Suppressor macrophage treated with lipopolysaccharide for 1 hour (primary cell): ENCODE measurements at regions not wholly inside any gene's neighbourhood (a gene's known extent, or its start where the extent isn't known, plus 50 kb on each side); places are given as distances from the start of the nearest gene placed in this dataset.

Source experiments
- DNase-seq, 3 donors: peaks; one replicate each; pipeline ENCODE4 v3.0.0-alpha.2; 2020 to 2022

DNA sequence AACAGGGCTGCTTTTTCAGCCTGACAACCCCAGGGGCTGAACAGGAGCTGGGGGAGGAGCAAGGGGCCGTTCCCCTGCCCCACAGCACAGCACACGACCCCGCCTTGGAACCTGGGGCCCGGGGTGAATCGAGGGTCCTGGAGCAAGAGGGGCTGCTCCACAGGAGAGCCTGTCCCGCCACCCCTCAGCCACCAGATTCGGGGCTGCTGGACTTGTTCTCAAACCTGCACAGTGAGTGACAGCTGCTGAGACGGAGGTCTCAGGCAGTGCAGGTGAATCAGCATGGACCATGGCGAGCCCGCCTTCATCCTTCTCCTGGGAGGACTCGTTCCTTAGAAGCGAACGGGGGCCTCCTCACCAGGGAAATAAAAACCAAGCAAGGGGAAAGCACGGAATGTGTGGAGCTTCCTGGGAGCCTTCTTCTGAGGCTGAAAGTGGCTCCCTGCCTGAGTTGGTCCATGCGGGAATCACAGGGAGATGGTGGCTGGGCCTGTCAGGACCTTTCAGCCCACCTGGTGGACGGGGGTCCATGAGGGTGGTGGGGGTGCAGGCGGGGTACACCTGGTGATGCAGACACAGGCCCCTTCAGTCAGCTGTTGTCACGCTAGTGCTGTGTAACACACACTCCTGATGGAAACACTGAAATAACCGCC, 125.4 kb downstream of the SIK1 start:
- DNase-seq = no peak

DNA sequence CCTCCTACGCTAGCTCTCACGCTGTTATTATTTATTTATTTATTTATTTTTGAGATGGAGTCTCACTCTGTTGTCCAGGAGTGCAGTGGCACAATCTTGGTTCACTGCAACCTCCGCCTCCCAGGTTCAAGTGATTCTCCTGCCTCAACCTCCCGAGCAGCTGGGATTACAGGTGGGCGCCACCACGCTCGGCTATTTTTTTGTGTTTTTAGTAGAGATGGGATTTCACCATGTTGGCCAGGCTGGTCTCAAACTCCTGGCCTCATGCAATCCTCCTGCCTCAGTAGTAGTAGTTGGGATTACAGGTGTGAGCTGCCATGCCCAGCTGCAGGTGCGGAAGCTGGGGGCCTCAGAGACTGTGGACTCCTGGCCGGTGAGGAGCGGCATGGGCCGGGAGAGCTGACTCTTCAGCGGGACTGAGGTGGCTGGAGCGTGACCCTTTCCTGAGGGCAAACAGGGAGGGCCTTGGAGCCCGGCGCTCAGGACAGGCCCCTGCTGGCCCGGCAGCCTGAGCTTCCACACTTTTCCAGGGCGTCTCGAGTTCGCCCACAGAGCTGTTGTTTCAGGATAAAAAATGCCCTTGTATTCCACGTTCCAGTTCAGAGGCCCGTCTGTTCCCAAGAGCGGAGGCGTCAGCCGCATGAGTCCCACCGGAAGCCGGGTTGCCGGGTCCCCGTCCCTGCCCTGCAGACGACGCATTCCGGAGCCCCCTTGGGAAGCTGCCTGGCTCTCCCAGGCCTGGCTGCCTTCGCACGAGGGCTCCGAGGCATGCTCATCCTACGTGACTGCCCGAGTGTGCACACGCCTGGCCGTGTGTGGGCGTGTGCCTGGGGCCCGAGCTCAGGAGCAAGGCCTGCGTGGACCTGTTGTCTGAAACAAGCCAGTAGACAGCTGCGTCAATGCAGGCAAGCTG, 126.2 kb downstream of the SIK1 start:
- DNase-seq = no peak

DNA sequence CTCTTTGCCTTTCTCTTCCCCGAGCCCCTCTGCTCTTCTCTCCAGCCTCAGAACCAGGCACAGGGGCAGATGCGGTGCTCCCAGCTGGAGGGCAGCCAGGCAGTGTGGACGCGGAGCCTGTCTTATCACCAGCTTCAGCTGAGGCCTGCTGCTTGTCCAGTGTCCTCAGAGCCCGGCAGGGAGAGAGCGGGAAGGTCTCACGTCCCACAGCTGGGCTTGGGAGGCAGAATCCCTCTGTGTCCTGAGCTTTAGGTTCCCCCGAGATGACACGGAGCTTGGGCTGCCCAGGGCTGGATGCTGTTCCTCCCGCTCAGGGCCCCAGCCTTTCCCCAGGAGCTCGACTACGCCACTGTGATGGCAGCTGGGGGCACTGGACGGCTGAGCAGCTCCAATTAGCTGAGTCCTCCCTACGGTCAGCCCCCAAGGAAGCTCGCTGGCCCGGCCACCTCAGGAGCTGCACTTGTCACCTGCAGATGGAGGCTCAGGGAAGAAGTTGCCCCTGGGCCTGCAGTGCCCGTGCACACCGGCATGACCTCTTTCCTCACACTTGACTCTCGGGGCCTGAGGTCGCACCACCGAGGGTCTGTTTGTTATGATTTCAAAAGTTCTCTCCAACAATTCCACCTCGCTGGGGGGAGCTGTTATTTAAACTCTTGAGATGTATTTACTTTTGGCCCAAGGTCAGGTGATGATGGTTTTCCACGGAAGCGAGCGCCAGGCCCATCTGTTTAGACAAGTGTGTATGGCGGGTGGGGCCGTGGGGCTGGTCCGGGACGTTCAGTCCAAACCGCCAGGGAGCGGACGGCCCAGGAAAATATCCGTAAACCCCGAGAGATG, 127.3 kb downstream of the SIK1 start:
- no peak for DNase-seq

DNA sequence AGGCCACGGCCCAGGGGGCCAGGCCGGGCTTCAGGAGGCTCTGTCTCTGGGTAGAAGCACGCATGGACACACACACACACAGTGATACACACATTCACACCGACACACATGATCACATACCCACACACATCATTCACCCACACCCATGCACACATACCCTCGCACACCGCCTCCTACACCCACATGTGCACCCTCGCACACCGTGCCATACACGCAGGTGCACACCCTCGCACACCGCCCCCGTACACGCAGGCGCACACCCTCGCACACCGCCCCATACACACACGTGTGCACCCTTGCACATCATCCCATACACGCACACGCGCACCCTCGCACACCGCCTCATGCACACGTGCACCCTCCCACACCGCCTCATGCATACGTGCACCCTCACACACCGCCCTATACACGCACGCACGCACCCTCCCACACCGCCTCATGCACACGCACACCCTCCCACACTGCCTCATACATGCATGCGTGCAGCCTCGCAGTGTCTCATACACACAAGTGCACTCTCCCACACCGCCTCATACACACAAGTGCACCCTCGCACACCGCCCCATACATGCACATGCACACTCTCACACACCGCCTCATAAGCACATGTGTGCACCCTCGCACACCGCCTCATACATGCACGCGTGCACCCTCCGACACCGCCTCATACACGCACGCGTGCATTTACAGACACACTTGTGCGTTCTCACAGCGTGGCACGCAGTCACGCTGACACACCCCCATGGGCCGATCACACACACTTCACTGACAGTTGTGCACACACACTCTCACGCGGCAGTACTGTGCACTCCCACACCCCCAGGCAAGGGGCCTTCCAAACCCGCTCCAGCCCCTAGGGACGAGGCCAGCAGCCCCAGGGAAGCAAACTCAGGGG, 128.1 kb downstream of the SIK1 start:
- DNase-seq = no peak

DNA sequence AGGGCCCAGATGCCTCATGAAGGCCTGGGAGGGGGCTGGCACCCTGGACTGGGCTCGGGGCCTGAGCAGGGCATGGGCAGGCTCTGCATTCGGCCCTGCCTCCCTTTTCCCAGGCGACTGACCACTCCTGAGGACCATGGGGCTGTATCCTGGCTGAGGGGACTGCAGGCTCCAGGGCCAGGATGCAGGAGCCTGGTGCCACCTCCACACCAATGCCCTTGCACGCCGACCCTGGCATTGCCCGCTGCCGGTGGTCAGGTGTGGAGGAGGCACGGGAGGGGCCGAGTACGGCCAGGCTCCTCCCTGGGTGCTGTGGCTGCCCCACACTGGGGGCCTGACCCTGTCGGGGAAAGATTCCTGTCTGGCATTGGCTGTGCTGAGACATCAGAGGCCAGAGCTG, 128.9 kb downstream of the SIK1 start:
- DNase-seq = no peak

DNA sequence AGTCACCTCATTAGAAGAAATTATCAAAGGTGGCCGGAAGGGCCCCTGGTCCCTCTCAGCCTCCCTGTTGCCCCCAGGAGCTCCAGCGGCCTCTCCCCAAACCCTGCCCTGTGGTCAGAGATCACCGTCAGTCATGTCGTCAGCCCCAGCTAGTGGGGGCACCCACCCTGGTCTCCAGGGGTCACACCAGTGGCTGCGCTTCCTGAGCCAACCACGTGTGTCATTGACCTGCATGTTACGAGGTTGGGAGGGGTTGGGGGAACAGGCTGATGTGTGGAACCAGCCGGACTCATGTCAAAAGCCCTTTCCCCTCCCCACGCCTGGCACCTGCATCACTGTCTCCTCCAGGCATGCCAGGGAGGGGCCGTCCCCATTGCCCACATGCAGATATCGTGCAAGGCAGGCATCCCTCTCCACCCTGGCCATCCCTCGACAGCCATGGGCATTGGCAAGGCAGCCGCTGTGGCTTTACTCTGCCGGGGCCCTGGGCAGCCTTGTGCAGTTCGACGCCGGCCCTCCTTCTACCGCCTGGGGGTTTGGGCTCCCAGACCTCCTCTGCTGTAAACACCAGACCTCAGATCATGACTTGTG, 128.7 kb downstream of the CRYAA start:
- DNase-seq = no peak

DNA sequence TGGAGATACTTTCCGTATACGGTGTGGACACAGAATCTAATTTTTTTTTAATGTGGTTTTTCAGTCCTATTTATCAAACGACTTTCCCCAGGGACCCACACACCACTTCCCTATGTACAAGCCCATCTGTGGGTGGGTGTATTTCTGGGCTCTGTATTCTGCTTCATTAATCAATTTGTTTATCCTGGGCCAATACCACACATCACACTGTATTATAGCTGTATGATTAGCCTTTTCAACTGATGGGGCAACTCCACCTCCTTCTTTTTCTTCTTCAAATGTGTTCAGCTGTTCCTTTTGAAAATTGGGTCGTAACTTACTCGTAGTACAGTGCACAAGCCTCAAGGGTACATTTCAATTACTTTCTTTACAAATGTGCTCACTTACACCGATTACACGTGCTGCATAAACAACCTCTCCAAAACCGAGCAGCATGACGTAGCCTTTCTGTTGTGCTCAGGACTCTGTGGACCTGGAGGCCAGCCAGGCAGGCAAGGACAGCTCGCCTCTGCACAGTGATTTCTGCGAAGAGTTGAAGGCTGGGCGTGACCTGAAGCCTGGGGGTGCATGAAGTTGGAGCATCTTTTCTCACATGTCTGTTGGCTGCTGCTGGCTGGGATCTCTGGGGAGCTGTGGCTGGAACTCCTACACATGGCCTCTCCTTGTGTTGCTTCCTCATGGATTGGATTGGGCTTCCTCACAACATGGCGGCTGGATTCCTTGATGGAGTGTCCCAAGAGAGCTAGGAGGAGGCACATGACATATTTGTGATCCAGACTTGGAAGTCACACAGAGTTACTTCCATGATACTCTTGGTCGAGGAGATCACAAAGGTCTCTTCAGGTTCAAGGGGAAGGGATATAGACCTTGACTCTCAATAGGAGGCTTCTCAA, 126.5 kb downstream of the CRYAA start:
- no peak for DNase-seq

DNA sequence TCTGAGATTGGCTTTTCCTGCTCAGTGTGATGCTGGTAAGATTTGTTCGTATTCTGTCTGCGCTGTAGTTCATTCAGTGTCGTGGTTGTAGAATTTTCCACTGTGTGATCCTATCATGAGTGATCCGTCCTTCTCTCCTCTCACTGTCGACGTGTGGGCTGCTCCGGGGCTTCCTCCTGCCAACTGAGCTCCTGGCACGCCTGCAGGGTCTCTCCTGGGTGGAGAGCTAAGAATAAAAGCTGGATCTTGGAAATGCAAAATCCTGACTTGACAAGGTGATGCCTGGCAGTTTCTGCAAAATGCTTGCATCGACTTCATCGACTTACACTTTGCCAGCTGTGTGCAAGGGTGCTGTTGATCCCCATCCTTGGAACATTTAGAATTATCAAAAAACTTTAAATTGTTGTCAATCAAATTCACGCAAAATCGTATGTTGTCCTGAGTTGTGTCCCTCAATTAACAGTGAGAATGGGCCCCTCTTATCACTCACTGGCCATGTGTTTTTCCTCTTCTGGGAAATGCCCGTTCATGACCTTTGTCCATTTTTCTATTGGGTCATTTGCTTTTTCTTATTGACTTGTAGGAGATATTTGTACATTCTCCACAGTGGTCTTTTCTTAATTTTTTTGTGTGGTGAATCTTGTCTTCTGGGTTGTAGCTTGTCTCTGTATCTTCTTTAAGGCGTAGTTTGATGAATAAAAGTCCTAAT, 125.5 kb downstream of the CRYAA start:
- no peak for DNase-seq

DNA sequence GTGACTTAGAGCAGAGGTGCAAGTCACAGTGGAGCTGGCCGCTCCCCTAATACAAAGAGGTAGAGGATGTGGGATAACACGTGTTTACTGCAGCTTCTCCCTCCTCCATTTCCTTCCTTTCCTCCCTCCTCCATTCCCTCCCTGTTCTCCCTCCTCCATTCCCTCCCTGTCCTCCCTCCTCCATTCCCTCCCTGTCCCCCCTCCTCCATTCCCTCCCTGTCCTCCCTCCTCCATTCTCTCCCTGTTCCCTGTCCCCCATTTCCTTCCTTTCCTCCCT, 124.0 kb downstream of the CRYAA start:
- DNase-seq = no peak

DNA sequence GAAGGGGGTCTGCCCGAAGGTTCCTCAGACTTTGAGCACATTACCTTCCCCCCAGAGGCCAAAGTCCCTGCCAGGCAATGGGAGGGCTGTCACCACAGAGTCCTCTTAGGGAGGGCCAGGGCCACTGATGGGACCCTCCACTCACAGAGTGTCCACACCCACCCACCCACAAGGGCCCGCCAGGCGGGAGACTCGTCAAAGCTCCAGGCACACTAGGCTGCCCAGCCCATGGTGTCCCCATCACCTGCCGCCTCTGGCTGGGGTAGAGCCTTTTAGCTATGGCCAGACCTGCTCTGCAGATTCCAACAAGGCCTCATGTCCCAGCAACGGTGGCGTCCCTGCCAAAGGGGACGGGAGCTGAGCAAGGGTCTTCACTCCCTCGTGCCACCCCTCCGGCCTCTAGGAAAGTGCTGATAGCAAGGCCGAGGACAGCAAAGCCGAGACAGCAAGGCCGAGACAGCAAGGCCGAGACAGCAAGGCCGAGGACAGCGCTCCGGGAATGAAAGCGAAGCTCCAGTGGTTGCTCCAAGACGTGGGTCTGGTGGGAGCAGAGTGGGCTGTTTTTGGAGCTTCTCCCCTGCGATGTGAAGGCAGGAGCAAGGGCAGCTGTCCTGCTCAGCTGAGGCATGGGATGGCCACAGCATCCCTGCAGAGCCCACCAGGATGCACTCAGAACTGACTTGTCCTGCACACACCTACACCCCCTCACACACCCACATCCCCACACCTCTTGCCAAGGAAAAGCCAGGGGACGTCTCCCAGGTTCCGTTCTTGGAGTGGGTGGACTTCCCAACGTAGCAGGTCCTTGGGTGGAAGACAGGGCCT, 123.4 kb downstream of the CRYAA start:
- no peak for DNase-seq

DNA sequence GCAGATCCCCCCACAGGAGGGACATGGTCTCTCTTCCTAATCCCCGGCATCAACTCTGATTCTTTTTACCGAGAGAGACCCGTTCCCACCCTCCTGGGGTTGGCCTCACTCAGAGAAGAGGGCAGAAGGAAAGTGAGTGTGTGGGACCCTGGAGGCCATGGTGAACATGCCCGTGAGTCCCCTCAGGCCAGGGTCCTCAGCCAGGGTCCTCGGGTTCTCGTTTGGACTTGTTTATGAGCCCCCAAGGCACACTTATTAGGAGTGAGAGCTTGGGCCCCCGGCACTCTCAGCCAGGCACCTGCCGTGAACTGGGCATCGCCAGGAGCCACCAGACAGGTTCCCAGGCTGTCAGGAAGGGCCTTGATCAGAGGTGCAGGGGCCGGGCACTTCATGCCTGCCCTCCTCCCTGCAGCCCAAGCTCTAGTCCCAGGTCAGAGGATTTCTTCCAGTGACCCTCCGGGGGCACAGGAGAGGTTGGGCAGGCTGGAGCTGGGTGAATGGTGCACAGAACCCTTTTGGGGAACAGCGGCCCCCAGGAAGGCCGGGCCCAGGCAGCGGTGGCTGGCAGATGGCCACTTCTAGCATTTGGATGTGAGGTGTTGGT, 122.6 kb downstream of the CRYAA start:
- no peak for DNase-seq

DNA sequence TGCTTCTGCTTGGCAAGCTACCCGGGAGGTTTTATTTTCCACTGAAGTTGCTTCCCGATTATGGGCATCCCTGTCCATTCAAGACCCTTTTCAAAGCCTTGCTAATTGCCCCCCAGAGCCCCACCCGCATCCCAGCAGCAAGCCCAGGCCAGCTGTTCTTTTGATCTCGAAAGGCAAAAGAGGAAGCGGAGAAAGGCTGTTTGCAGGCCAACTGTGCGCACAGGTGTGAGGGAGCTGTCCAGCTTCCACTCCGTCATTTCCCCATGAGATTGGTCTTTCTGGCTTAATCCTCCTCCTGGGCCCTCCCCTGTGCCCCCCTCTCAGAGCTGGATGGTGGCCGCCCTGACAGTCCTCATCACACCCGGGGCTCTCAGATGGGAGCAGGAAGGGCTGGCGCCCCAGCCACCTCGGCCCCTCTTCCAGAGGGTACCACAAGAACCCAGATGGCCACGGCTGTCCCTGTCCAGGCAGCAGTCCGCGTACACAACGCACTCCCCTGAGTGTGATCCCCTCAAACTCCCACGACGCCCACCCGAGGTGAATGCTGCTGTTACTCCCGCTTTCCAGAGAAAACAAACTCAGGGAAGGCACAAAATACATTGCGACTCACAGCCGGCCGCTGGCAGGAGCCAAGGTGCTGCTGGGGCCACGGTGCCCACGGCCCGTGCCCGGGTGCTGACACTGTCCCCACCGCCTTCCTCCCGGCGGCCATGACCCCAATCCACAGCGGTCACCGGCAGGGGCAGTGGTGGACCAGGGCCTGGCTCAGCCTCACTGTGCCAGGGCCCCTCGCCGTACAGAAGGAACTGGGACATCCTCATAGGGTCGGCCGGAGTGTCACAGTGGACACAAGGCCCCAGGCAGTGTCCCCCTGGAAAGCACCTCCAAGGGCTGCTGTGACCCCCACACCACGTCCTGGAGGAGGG, 121.9 kb downstream of the CRYAA start:
- DNase-seq = no peak

DNA sequence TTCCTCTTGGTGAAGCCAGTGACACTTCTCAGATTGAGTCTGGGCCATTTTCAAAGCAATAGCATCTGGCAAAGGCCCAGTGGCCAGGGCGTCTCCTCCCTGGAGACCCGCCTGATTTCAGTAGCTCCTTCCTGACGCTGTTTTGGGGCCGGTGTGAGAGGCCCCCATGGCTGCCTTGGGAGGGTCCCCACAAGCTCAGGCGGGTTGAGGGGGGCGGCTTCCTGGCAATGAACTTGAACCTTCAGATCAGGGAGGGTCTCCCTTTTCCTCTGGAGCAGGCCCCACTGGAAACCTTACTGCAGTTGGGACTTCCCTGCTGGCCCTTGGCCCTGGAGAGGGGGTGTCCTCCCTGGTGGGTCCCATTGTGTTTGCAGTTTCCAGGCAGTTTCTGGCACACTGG, 121.2 kb downstream of the CRYAA start:
- DNase-seq = no peak

DNA sequence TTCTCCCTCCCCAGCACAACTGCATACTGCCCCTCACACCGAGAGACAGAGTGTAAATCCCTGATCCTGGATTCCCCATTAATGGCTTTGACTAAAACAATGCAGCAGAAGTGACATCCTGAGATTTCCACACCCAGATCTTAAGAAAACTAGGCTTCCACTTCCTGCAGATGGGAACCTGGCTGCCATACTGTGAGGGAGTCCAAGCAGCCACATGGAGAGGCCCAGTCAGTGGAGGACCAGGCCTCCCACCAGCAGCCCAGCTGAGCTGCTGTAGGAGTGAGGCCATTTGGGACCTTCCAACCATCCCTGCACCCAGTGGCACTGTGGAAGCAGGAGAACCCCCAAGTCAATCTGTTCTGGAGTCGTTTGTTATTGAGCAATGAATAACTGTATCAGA, 120.6 kb downstream of the CRYAA start:
- DNase-seq = no peak

DNA sequence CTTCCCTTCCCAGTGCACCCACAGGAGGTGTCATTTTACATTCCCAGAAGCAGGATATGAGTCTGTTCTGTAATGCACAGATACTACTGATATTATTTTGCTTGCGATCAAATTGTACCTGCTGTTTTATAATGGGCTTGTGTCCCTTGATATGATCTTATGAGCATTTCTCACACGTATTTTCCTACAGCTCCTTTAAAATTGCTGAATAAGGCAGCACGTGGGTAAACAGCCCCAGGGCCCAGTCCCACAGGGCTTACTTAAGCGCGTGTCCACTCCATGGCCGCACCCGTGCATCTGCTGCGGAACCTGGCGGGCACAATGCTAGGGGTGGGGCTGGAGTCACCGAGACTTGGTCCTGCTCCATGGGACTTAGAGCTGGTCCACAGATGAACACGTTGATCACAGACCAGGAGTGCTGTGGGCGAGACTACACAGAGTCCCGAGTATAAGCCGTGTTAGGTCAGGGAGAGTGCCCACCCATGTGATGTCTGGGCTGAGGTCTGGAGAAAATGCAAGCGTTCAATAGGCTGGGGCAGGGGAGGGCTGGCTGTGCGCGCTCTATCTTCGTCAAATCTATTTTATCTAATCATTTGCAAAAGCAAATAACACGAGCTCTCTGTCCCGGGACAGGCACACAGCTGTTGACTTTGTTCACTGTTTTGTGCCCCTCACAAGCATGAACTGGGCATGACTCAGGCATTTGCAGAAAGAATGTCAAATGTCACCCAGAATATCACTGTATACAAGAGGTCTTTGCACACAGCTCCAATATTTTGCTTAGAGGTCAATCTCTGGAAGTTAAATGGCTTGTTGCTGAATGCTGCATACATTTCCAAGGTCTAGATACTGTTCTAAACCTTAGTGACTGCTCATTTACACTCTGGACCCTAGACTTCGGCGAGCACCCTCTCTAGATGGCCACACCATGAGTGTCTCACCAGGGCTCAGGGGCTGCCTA, 119.3 kb downstream of the CRYAA start:
- DNase-seq = no peak

DNA sequence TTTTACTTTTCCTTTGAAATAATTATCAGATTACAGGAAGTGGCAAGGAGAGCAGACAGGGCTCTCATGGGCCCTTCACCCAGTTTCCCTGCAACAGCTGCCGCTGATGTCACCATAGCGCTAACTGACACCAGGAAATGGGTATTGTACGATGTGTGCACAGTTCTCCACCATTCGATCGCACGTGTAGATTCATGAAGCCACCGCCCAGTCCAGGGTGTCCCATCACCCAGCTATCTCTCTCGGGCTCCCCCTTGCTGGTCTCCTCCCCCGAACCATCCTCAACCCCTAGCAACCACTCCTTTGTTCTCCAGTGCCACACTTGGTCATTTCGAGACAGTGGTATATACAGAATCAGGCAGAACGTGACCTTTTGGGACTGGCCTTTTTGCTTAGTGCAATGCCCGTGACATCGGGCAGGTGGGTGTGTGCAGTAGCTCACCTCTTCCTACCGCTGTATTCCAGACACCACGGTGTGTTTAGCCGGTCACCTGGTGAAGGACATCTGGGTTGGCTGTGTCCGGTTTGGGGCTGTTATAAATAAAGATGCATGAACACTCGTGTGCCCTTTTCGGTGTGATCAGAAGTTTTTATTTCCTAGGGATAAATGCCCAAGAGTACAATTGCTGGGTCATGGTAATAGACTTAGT, 118.4 kb downstream of the CRYAA start:
- DNase-seq = no peak
